ENCODE measurements at regions not wholly inside any gene's neighbourhood (a gene's known extent, or its start where the extent isn't known, plus 50 kb on each side); places are given as distances from the start of the nearest gene placed in this dataset.

DNA sequence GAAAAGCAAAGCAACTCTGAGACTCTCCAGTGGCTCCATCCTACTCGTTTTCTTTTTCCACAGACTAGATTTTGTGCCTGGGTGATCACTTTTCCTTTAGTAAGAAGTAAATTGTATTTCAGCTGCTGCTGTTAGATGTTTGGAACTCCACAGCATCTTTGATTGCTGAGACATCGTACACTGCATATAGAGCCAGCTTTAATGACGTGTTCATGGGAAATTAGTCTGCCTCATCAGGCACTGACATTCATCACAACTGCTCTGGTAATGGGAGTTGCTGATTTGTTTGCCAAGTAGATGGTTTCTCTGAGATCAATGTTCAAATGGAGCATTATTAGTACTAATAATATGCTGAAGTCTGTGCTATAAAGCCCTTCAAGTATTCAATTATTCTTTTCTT lies 573.8 kb upstream of the NR5A2 start:
- no peaks in the 10 kb centered on the region for H3K27me3 Mint-ChIP-seq (ENCODE audit: unreplicated experiment)
- H3K9me3 Mint-ChIP-seq (ENCODE audit: unreplicated experiment) = peaks cover 11% of the 10 kb centered on the region
- no peak overlapping the region for H3K27ac Mint-ChIP-seq (ENCODE audit: unreplicated experiment)
- DNase-seq (ENCODE audit: extremely low spot score, unreplicated experiment) = no peak
- H3K4me3 Mint-ChIP-seq (ENCODE audit: unreplicated experiment) = no peak overlapping the region
- H3K36me3 Mint-ChIP-seq (ENCODE audit: unreplicated experiment) = no peaks in the 10 kb centered on the region
- H3K4me1 Mint-ChIP-seq (ENCODE audit: unreplicated experiment) = peaks cover 23% of the 10 kb centered on the region
- TF ChIP-seq, protein P1, sequence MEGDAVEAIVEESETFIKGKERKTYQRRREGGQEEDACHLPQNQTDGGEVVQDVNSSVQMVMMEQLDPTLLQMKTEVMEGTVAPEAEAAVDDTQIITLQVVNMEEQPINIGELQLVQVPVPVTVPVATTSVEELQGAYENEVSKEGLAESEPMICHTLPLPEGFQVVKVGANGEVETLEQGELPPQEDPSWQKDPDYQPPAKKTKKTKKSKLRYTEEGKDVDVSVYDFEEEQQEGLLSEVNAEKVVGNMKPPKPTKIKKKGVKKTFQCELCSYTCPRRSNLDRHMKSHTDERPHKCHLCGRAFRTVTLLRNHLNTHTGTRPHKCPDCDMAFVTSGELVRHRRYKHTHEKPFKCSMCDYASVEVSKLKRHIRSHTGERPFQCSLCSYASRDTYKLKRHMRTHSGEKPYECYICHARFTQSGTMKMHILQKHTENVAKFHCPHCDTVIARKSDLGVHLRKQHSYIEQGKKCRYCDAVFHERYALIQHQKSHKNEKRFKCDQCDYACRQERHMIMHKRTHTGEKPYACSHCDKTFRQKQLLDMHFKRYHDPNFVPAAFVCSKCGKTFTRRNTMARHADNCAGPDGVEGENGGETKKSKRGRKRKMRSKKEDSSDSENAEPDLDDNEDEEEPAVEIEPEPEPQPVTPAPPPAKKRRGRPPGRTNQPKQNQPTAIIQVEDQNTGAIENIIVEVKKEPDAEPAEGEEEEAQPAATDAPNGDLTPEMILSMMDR (IDR thresholded peaks at IDR 0.05) = no peak

DNA sequence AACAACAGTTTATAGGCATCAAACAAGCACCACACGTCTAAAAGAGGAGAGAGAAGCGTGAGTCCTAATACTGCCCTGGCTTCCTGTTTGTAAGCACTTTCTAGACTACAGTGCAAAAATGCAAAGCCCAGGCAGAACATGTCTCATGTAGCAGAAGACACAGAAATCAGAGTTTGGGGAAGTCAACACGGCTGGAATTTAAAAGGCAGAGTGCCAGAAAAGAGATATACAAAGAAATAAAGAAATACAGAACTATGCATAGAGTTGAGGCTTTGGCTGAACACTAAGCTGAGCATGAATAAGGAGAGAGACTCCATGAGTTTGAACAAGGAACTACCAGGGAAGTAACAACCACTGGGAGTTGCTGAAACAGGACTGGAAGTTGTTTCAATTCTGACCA lies 566.6 kb upstream of the NR5A2 start:
- TF ChIP-seq, protein P1 (IDR thresholded peaks at IDR 0.05) = no peak
- H3K4me1 Mint-ChIP-seq (ENCODE audit: unreplicated experiment) = peaks cover 14% of the 10 kb centered on the region
- peaks cover 6% of the 10 kb centered on the region for H3K36me3 Mint-ChIP-seq (ENCODE audit: unreplicated experiment)
- H3K9me3 Mint-ChIP-seq (ENCODE audit: unreplicated experiment) = peaks cover 26% of the 10 kb centered on the region
- no peak for DNase-seq (ENCODE audit: extremely low spot score, unreplicated experiment)
- no peaks in the 10 kb centered on the region for H3K27me3 Mint-ChIP-seq (ENCODE audit: unreplicated experiment)
- H3K4me3 Mint-ChIP-seq (ENCODE audit: unreplicated experiment) = no peak overlapping the region
- no peak overlapping the region for H3K27ac Mint-ChIP-seq (ENCODE audit: unreplicated experiment)

DNA sequence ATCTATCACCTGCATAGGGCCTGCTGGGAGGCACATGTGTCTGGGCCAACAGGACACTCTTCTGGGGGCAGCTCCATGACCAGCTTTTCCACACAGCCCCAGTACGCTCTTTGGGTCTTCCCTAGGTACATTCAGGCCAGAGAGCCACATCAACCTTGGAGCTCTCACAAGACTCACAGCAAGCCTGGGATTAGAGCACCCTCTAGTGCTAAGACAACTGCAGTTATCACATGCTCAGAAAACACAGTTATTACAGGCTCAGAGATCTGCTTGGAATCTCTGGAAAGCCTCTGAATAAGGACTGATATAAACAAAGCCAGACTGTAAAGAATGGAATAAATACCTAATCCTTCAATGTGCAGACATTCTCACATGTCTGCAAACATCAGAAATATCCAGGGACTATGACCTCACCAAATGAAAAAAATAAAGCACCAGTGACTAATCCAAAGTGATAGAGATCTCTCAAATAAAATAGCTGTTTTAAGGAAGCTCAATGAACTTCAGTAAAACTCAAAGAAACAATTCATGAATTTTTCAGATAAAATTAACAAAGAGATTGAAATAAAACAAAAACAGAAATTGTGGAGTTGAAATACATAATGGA lies 563.9 kb upstream of the NR5A2 start:
- peaks cover 26% of the 10 kb centered on the region for H3K9me3 Mint-ChIP-seq (ENCODE audit: unreplicated experiment)
- H3K27me3 Mint-ChIP-seq (ENCODE audit: unreplicated experiment) = no peaks in the 10 kb centered on the region
- no peak for DNase-seq (ENCODE audit: extremely low spot score, unreplicated experiment)
- no peak overlapping the region for H3K4me3 Mint-ChIP-seq (ENCODE audit: unreplicated experiment)
- TF ChIP-seq, protein P1 (IDR thresholded peaks at IDR 0.05) = peak; percentile 50
- H3K27ac Mint-ChIP-seq (ENCODE audit: unreplicated experiment) = no peak overlapping the region
- H3K36me3 Mint-ChIP-seq (ENCODE audit: unreplicated experiment) = peaks cover 6% of the 10 kb centered on the region
- H3K4me1 Mint-ChIP-seq (ENCODE audit: unreplicated experiment) = peaks cover 14% of the 10 kb centered on the region

DNA sequence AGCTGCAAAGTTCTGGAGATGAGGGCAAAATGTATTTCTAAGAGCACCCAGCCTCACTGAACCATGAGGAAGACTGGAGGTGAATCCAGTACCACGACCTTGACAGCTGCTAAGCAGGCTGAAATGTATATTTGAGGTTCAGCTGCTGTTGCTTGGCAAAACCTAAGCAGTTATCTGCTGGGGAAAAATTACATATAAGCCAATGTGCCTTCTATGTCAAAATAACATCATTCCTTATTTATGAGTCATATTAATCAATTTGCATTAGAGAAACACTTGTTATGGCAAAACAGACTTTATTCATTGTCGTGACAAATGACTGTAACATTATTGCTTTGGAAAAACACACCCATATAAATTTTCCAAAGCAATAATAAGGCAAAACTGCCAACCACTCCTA lies 560.5 kb upstream of the NR5A2 start:
- H3K27me3 Mint-ChIP-seq (ENCODE audit: unreplicated experiment) = no peaks in the 10 kb centered on the region
- peaks cover 12% of the 10 kb centered on the region for H3K9me3 Mint-ChIP-seq (ENCODE audit: unreplicated experiment)
- no peak overlapping the region for H3K4me3 Mint-ChIP-seq (ENCODE audit: unreplicated experiment)
- TF ChIP-seq, protein P1 (IDR thresholded peaks at IDR 0.05) = no peak
- H3K36me3 Mint-ChIP-seq (ENCODE audit: unreplicated experiment) = peaks cover 2% of the 10 kb centered on the region
- no peak for DNase-seq (ENCODE audit: extremely low spot score, unreplicated experiment)
- H3K4me1 Mint-ChIP-seq (ENCODE audit: unreplicated experiment) = no peaks in the 10 kb centered on the region
- no peak overlapping the region for H3K27ac Mint-ChIP-seq (ENCODE audit: unreplicated experiment)

DNA sequence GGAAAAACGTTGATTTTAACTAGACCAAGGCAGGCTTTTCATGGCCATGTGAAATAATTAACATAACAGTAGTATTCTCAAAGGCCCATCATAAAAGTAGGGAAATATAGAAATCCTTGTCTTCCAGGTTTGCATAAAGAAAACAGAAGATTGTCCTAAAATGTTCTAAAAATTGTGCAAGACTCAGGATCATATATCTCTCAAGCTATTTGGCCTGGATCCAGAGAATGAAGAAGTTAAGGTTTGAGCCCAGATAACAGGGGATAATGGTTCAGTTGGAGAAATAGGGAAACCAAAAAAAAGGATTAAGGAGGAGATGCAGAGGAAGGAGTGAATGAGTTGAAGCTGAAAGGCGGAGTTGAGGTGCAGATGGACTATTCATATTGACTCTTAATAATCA lies 555.5 kb upstream of the NR5A2 start:
- no peak overlapping the region for H3K4me3 Mint-ChIP-seq (ENCODE audit: unreplicated experiment)
- no peaks in the 10 kb centered on the region for H3K36me3 Mint-ChIP-seq (ENCODE audit: unreplicated experiment)
- H3K4me1 Mint-ChIP-seq (ENCODE audit: unreplicated experiment) = no peaks in the 10 kb centered on the region
- DNase-seq (ENCODE audit: extremely low spot score, unreplicated experiment) = no peak
- TF ChIP-seq, protein P1 (IDR thresholded peaks at IDR 0.05) = no peak
- H3K9me3 Mint-ChIP-seq (ENCODE audit: unreplicated experiment) = peaks cover 3% of the 10 kb centered on the region
- H3K27ac Mint-ChIP-seq (ENCODE audit: unreplicated experiment) = no peak overlapping the region
- H3K27me3 Mint-ChIP-seq (ENCODE audit: unreplicated experiment) = no peaks in the 10 kb centered on the region
